Large intestine (tissue), 3 donors: ENCODE measurements at regions not wholly inside any gene's neighbourhood (a gene's known extent, or its start where the extent isn't known, plus 50 kb on each side); places are given as distances from the start of the nearest gene placed in this dataset.

Source experiments
- DNase-seq, 2 donors: peaks; one replicate each; pipeline versions ENCODE4 v3.0.0 to v3.0.0-alpha.2; 2013
- H3K27ac ChIP-seq: one replicate; pipeline ENCODE4 v1.5.1; 2013; ENCODE audit warnings: low read length
- H3K27me3 ChIP-seq: 2 replicates; pipeline ENCODE4 v1.6.1; 2013; ENCODE audit warnings: low read length; ENCODE audit not compliant: control insufficient read depth, insufficient read depth
- H3K36me3 ChIP-seq: 2 replicates; pipeline ENCODE4 v1.6.1; 2013; ENCODE audit warnings: low read length; ENCODE audit not compliant: control insufficient read depth, insufficient read depth
- H3K4me1 ChIP-seq: one replicate; pipeline ENCODE4 v1.6.1; 2013; ENCODE audit warnings: low read length; ENCODE audit not compliant: control insufficient read depth, insufficient read depth
- H3K4me3 ChIP-seq: one replicate; pipeline ENCODE4 v1.5.1; 2013; ENCODE audit warnings: low read length
- H3K9me3 ChIP-seq: one replicate; pipeline ENCODE4 v1.6.1; 2013; ENCODE audit warnings: mild to moderate bottlenecking, low read depth, low read length, moderate library complexity; ENCODE audit not compliant: control insufficient read depth
- WGBS: methylation state at CpG from one replicate; pipeline ENCODE4 v1.1.5; 2013; ENCODE audit warnings: low lambda C conversion rate; ENCODE audit not compliant: insufficient coverage; 5-methylcytosine and 5-hydroxymethylcytosine counted together

GRCh38 chr22:48494968-48495750, 1332.5 kb downstream of the BRD1 start:
- H3K36me3 ChIP-seq = no peaks in the 10 kb centered on the region
- H3K4me1 ChIP-seq = peaks cover 4% of the 10 kb centered on the region
- 80% methylated on average over 2 of the region's 20 CpGs for WGBS
- H3K27me3 ChIP-seq = peaks cover 16% of the 10 kb centered on the region
- peaks cover 3% of the 10 kb centered on the region for H3K9me3 ChIP-seq
- no peak for DNase-seq
- no peak overlapping the region for H3K4me3 ChIP-seq
- H3K27ac ChIP-seq = no peak overlapping the region

- DNase-seq = no peak
- WGBS = 100% methylated on average over 3 of the region's 21 CpGs
- Histone ChIP-seq H3K4me3 (no peak overlapping the region), H3K4me1 (peaks cover 4% of the 10 kb centered on the region), H3K36me3 (no peaks in the 10 kb centered on the region), H3K27ac (no peak overlapping the region), H3K9me3 (peaks cover 3% of the 10 kb centered on the region), H3K27me3 (peaks cover 16% of the 10 kb centered on the region)
Measured at GRCh38 chr22:48494256-48494967, 1333.3 kb downstream of the BRD1 start.

DNA sequence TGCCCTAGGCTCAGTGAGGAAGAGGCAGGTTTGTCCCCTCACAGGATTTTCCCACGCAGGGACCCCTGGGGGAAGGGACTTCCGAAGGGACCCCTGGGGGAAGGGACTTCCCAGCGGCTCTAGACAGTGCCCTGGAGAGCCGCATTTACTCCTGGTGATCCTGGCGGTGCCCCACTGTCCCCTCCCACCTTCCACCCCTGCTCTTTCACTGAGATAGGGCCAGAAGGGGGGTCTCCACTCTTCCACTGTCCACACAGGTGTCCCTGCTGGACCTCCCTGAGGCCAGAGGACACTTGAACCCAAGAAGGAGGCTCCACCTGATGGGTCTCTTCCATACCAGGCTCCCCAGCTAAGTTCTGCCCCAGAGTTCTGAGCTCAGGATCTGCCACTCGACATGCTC, 1333.9 kb downstream of the BRD1 start:
- WGBS = no CpG with 5 or more reads among the region's 6 CpGs

DNA sequence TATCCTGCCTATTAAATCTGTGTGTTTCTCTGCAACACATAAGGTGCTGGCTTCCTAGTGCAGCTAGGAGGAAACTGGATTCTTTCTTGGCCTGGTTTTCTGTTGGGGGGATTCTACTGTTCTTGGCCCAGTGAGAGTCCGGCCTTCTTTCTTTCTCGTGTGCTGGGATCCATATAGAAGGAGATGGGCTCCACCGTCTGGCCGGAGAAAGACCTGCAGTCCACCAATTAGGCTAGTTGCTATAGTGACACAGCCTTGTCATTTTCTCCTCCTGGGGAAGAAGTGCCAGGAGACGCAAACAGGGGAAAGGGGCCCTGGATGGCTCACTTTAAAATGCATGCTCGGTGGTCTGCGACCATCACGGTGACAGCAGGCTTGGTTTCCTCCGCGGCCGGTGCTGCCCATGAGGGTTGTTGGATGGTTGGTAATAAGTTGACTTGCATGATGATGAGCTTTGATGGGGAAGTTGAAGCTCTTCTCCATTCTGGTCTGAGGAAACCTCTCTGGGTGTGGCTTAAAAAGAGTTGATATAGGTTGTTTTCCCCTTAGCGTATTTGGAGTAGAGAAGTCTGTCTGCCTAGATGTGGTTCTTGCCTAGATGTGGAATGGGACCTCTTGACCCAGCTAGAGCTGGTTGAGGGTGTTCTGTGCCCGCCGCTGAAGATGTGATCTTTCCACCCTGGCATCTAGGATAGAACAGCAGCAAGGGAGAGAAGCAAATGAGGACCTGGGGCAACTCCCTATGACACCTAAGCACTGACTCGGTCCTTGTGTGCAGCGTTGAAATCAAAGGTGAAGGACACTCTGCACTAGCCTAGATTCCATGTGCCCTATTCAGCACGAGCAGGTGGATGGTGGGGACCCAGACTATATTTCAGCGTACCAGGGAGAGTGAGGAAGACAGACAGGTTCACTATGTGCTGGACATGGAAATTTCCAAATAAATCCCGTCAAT, 1335.0 kb downstream of the BRD1 start:
- no peaks in the 10 kb centered on the region for H3K36me3 ChIP-seq
- peaks cover 3% of the 10 kb centered on the region for H3K9me3 ChIP-seq
- no peak overlapping the region for H3K27ac ChIP-seq
- peaks cover 4% of the 10 kb centered on the region for H3K4me1 ChIP-seq
- peaks cover 30% of the 10 kb centered on the region for H3K27me3 ChIP-seq
- no CpG with 5 or more reads among the region's 19 CpGs for WGBS
- peak; percentile 59 to 60 for DNase-seq
- no peak overlapping the region for H3K4me3 ChIP-seq

More for the DNA sequence above, 1333.9 kb downstream of the BRD1 start:
- H3K4me3 ChIP-seq = no peak overlapping the region
- DNase-seq = no peak
- H3K27me3 ChIP-seq = peaks cover 19% of the 10 kb centered on the region
- H3K4me1 ChIP-seq = peaks cover 4% of the 10 kb centered on the region
- H3K36me3 ChIP-seq = no peaks in the 10 kb centered on the region
- H3K27ac ChIP-seq = no peak overlapping the region
- H3K9me3 ChIP-seq = peaks cover 3% of the 10 kb centered on the region

- H3K27me3 ChIP-seq = peaks cover 38% of the 10 kb centered on the region
- peak in 1 of 2 donors; percentile 8 for DNase-seq
- H3K36me3 ChIP-seq = no peaks in the 10 kb centered on the region
- H3K9me3 ChIP-seq = peaks cover 3% of the 10 kb centered on the region
- no peak overlapping the region for H3K27ac ChIP-seq
- WGBS = 0% methylated on average over 1 of the region's 19 CpGs
- no peak overlapping the region for H3K4me3 ChIP-seq
- H3K4me1 ChIP-seq = peaks cover 4% of the 10 kb centered on the region
Measured at GRCh38 chr22:48491451-48491941, 1336.2 kb downstream of the BRD1 start.

GRCh38 chr22:48490500-48491411, 1336.9 kb downstream of the BRD1 start:
- DNase-seq = no peak
- no CpG with 5 or more reads among the region's 51 CpGs for WGBS
- Histone ChIP-seq H3K9me3 (peaks cover 3% of the 10 kb centered on the region), H3K4me1 (peaks cover 4% of the 10 kb centered on the region), H3K4me3 (peak overlapping the region; percentile 24), H3K27ac (no peak overlapping the region), H3K27me3 (peaks cover 45% of the 10 kb centered on the region), H3K36me3 (no peaks in the 10 kb centered on the region)

GRCh38 chr22:48489551-48490499, 1337.8 kb downstream of the BRD1 start:
- no peaks in the 10 kb centered on the region for H3K36me3 ChIP-seq
- peaks cover 3% of the 10 kb centered on the region for H3K9me3 ChIP-seq
- peak in 1 of 2 donors; percentile 11 for DNase-seq
- H3K27me3 ChIP-seq = peaks cover 53% of the 10 kb centered on the region
- WGBS = no CpG with 5 or more reads among the region's 113 CpGs
- no peak overlapping the region for H3K27ac ChIP-seq
- H3K4me3 ChIP-seq = peak overlapping the region; percentile 24
- H3K4me1 ChIP-seq = peaks cover 4% of the 10 kb centered on the region

DNA sequence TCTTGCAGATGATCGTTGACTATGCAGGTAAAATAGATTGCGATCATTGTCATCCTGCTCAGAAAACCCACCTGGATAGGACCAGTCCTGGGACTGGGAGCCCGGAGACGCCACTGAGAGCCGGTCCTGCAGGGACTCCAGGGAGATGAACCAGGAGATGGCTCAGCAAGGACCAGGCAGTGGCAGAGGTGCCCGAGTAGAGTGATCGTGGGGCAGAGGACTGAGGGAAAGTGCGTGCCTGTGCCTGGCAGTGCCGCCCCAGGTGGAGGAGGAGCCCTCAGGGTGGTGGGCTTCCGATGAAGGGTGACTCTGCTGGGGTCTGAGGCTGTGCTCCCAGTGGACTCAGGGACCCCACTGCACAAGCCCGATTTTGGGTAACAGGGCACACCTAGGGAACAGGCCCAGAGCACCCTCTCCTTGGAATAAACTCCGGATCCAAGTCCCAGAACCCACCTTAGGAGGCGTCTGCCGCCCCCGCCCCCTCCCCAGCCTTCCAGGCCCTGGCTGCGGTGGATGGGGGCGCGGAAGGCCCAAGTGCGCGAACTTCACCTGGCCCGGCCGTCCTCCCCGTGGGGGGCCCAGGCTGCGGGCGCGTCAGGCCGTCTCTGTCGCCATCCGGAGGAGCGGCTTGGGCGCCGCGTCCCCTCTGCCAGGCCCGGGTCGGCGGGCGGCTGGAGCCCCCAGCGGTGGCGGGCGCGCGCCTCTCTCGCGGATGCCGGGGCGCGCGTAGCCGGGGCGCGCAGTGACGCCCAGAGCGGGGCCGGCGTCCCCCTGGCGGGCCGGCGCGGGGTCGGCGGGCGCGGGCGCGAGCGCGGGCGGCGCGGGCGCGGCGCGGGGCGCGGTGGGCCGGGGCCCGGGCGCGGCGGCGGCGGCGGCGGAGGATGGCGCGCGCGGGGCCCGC, 1338.8 kb downstream of the BRD1 start:
- Histone ChIP-seq H3K4me3 (no peak overlapping the region), H3K27ac (no peak overlapping the region), H3K27me3 (peaks cover 53% of the 10 kb centered on the region), H3K9me3 (peaks cover 3% of the 10 kb centered on the region), H3K36me3 (no peaks in the 10 kb centered on the region), H3K4me1 (peaks cover 4% of the 10 kb centered on the region)
- peak in 1 of 2 donors; percentile 10 for DNase-seq
- no CpG with 5 or more reads among the region's 90 CpGs for WGBS
